Caco-2 (cell line): ENCODE measurements at regions not wholly inside any gene's neighbourhood (a gene's known extent, or its start where the extent isn't known, plus 50 kb on each side); places are given as distances from the start of the nearest gene placed in this dataset.

Source experiments
- BruUV-seq: library from RNA; stranded (reverse); fragments of 400-500 nt; replicated peaks from 2 replicates; lab custom pipeline; 2021; lab: Mats Ljungman, UMichigan
- CTCF ChIA-PET: fragments of 300-600 bp; sonication (Branson Sonifier 250); formaldehyde crosslinking; loops from one replicate; lab custom pipeline; 2022; ENCODE audit warnings: antibody characterized with exemption; lab: Charles Lee
- POLR2A ChIA-PET: fragments of 300-600 bp; sonication (Branson Sonifier 250); formaldehyde crosslinking; loops from one replicate; lab custom pipeline; 2022; ENCODE audit warnings: antibody characterized with exemption; lab: Charles Lee
- DNase-seq, 2 experiments: peaks; one replicate each; pipeline versions ENCODE4 v3.0.0 to v3.0.0-alpha.2; 2020 to 2022
- H3K27me3 ChIP-seq: replicated peaks from 2 replicates; pipeline ENCODE4 v1.6.0; 2011; ENCODE audit warnings: low read length; ENCODE audit not compliant: control insufficient read depth, insufficient read depth
- H3K36me3 ChIP-seq: 2 replicates; pipeline ENCODE4 v1.5.1; 2011; ENCODE audit warnings: low read length; ENCODE audit not compliant: control insufficient read depth, insufficient read depth
- H3K4me1 ChIP-seq: fragments of 250-450 bp; sonication (Bioruptor Pico); 2 replicates; pipeline ENCODE4 v1.5.1; 2020; ENCODE audit warnings: mild to moderate bottlenecking
- H3K4me3 ChIP-seq: 2 replicates; pipeline ENCODE4 v1.5.1; 2011; ENCODE audit warnings: low read depth, mild to moderate bottlenecking, control low read depth, low read length
- H3K9me3 ChIP-seq: fragments of 250-450 bp; sonication (Bioruptor Pico); 2 replicates; pipeline ENCODE4 v1.5.1; 2020; ENCODE audit warnings: mild to moderate bottlenecking, moderate library complexity
- H3K27ac Mint-ChIP-seq: one replicate; pipeline ENCODE4 v1.8.0; 2022; ENCODE audit warnings: mixed read lengths; ENCODE audit not compliant: unreplicated experiment
- H3K27me3 Mint-ChIP-seq: one replicate; pipeline ENCODE4 v1.8.0; 2022; ENCODE audit warnings: mixed read lengths; ENCODE audit not compliant: insufficient read depth, unreplicated experiment
- H3K36me3 Mint-ChIP-seq: one replicate; pipeline ENCODE4 v1.8.0; 2022; ENCODE audit warnings: mild to moderate bottlenecking, mixed read lengths; ENCODE audit not compliant: insufficient read depth, unreplicated experiment
- H3K4me1 Mint-ChIP-seq: one replicate; pipeline ENCODE4 v1.8.0; 2022; ENCODE audit warnings: low read depth, mixed read lengths; ENCODE audit not compliant: unreplicated experiment
- H3K4me3 Mint-ChIP-seq: one replicate; pipeline ENCODE4 v1.8.0; 2022; ENCODE audit warnings: mild to moderate bottlenecking, moderate library complexity, mixed read lengths; ENCODE audit not compliant: unreplicated experiment
- H3K9me3 Mint-ChIP-seq: one replicate; pipeline ENCODE4 v1.8.0; 2022; ENCODE audit warnings: mixed read lengths; ENCODE audit not compliant: unreplicated experiment
- CTCF ChIP-seq, 2 experiments: fragments of 200-600 bp in 1 of 2; IDR thresholded peaks; 1 replicate in 1 of 2; 2 replicates in 1 of 2; pipeline versions ENCODE4 v1.5.1 to v1.8.0; 2011 to 2022; ENCODE audit warnings: antibody characterized with exemption in 1 of 2, control low read depth in 1 of 2, inconsistent platforms in 1 of 2, low read depth in 1 of 2, low read length in 1 of 2, mild to moderate bottlenecking in 1 of 2, moderate library complexity in 1 of 2; ENCODE audit not compliant: insufficient read depth in 1 of 2, severe bottlenecking in 1 of 2, unreplicated experiment in 1 of 2
- intact Hi-C: fragments of 100-400 bp; cut with micrococcal nuclease; formaldehyde crosslinking; loops from one replicate; pipeline ENCODE4 v1.10.0; 2022; ENCODE audit not compliant: unreplicated experiment

GRCh38 chr3:67204951-67205350, 206.8 kb downstream of the KBTBD8 start:
- Histone ChIP-seq H3K9me3 (no peaks in the 10 kb centered on the region), H3K4me3 (no peak overlapping the region), H3K4me1 (no peaks in the 10 kb centered on the region), H3K27me3 (no peaks in the 10 kb centered on the region), H3K36me3 (no peaks in the 10 kb centered on the region)
- Mint-ChIP-seq H3K36me3 (no peaks in the 10 kb centered on the region), H3K27ac (no peak overlapping the region), H3K4me1 (no peaks in the 10 kb centered on the region), H3K27me3 (peaks cover 14% of the 10 kb centered on the region), H3K4me3 (no peak overlapping the region), H3K9me3 (no peaks in the 10 kb centered on the region)
- DNase-seq = no peak
- BruUV-seq = no TSS peak
- intact Hi-C loops = no loop called here
- POLR2A ChIA-PET = no interaction called here
- TF ChIP-seq CTCF (IDR thresholded peaks at IDR 0.05; ENCODE audit: insufficient read depth in 1 of 2, low read depth in 1 of 2, low read length in 1 of 2, severe bottlenecking in 1 of 2, unreplicated experiment in 1 of 2) = no peak
- CTCF ChIA-PET = no interaction called here

- H3K4me1 Mint-ChIP-seq = no peaks in the 10 kb centered on the region
- DNase-seq = no peak
- no peaks in the 10 kb centered on the region for H3K9me3 Mint-ChIP-seq
- Histone ChIP-seq H3K27me3 (no peaks in the 10 kb centered on the region), H3K9me3 (no peaks in the 10 kb centered on the region), H3K4me1 (no peaks in the 10 kb centered on the region), H3K36me3 (no peaks in the 10 kb centered on the region), H3K4me3 (no peak overlapping the region)
- H3K36me3 Mint-ChIP-seq = no peaks in the 10 kb centered on the region
- intact Hi-C loops = no loop called here
- POLR2A ChIA-PET = no interaction called here
- no TSS peak for BruUV-seq
- no peaks in the 10 kb centered on the region for H3K27me3 Mint-ChIP-seq
- TF ChIP-seq CTCF (IDR thresholded peaks at IDR 0.05; ENCODE audit: insufficient read depth in 1 of 2, low read depth in 1 of 2, low read length in 1 of 2, severe bottlenecking in 1 of 2, unreplicated experiment in 1 of 2) = no peak
- CTCF ChIA-PET = no interaction called here
- H3K4me3 Mint-ChIP-seq = no peak overlapping the region
- no peak overlapping the region for H3K27ac Mint-ChIP-seq
Observed at GRCh38 chr3:67215690-67216089, 217.6 kb downstream of the KBTBD8 start.

DNA sequence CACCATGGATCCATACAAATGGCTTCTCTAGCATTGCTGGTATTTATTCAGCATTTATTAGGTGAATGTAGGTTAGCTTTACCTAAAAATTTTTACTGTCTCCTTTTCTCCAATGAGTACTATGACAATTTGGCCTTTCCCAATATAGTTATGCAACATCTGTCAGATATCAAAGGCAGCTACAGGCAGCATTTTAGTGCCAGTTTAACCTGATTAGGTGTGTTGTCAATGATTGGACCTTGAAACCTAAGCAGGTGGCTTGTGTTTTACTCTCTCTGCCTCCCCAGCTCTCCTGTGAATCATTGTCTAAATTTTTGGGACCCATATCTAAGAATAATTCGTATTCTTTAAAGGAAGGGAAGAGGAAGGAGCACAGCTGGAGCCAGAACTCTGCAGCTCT, 228.9 kb downstream of the KBTBD8 start:
- Histone ChIP-seq H3K36me3 (no peaks in the 10 kb centered on the region), H3K4me3 (no peak overlapping the region), H3K9me3 (no peaks in the 10 kb centered on the region), H3K27me3 (no peaks in the 10 kb centered on the region), H3K4me1 (no peaks in the 10 kb centered on the region)
- Mint-ChIP-seq H3K4me3 (no peak overlapping the region), H3K36me3 (no peaks in the 10 kb centered on the region), H3K9me3 (no peaks in the 10 kb centered on the region), H3K4me1 (no peaks in the 10 kb centered on the region), H3K27ac (no peak overlapping the region), H3K27me3 (no peaks in the 10 kb centered on the region)
- POLR2A ChIA-PET = no interaction called here
- BruUV-seq = no TSS peak
- no peak for TF ChIP-seq CTCF (IDR thresholded peaks at IDR 0.05; ENCODE audit: insufficient read depth in 1 of 2, low read depth in 1 of 2, low read length in 1 of 2, severe bottlenecking in 1 of 2, unreplicated experiment in 1 of 2)
- intact Hi-C loops = no loop called here
- DNase-seq = no peak
- CTCF ChIA-PET = no interaction called here
